ENCODE measurements at regions not wholly inside any gene's neighbourhood (a gene's known extent, or its start where the extent isn't known, plus 50 kb on each side); places are given as distances from the start of the nearest gene placed in this dataset.

GRCh38 chr7:153576096-153576495 lies 476.1 kb upstream of the DPP6 start:
- TF ChIP-seq, protein P1, sequence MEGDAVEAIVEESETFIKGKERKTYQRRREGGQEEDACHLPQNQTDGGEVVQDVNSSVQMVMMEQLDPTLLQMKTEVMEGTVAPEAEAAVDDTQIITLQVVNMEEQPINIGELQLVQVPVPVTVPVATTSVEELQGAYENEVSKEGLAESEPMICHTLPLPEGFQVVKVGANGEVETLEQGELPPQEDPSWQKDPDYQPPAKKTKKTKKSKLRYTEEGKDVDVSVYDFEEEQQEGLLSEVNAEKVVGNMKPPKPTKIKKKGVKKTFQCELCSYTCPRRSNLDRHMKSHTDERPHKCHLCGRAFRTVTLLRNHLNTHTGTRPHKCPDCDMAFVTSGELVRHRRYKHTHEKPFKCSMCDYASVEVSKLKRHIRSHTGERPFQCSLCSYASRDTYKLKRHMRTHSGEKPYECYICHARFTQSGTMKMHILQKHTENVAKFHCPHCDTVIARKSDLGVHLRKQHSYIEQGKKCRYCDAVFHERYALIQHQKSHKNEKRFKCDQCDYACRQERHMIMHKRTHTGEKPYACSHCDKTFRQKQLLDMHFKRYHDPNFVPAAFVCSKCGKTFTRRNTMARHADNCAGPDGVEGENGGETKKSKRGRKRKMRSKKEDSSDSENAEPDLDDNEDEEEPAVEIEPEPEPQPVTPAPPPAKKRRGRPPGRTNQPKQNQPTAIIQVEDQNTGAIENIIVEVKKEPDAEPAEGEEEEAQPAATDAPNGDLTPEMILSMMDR (IDR thresholded peaks at IDR 0.05): no peak
- no peak for TF ChIP-seq POLR2A (IDR thresholded peaks at IDR 0.05)

Measured in prostate gland (tissue), 2 donors.